GM21423 (cell line): ENCODE measurements at regions not wholly inside any gene's neighbourhood (a gene's known extent, or its start where the extent isn't known, plus 50 kb on each side); places are given as distances from the start of the nearest gene placed in this dataset.
"Not testable (repeated sequence)": the region's sequence is repeated elsewhere in the genome, so short reads cannot be mapped to it uniquely, and the experiment has no call there.

Experiments used
- ATAC-seq: cut with Tn5 transposase; IDR thresholded peaks from one replicate; pipeline ENCODE4 v1.9.1; 2021; ENCODE audit warnings: mild to moderate bottlenecking, moderate library complexity; ENCODE audit not compliant: unreplicated experiment

DNA sequence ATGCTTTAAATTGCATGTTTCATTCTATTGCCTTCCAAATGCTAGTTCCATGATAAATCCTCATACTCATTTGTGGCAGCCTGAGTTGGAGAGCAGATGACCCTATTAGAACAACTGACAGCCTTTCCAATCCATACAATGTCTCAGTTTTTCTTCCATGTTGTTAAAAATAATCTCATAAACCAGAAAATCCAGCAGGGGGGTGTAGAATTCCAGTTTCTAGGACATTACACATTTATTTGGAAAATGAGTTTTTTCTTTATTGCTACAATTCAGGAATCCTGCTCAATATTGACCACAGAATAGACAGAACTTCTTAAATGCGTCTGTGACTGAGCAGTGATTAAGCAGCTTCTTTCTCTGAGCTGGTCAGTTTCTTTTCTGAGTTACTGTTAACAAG is 174.2 kb upstream of the ATP10A start:
- no peak for ATAC-seq

DNA sequence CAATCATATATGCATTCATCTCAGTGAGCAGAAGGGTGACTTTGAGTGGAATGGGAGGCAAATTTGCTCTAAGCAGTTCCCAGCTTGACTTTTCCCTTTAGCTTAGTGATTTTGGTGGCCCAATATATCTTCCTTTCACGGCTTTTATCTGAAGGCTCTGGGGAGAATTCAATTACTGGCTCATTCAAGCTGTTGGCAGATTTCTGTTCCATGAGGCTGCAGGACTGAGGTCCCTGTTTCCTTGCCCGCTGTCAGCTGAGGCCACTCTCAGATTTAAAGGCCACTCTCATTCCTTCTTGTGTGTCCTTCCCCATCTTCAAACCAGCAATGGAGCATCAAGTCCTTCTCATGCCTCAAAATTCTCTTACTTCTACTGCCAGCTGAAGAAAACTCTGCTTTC is 170.4 kb upstream of the ATP10A start:
- no peak for ATAC-seq

DNA sequence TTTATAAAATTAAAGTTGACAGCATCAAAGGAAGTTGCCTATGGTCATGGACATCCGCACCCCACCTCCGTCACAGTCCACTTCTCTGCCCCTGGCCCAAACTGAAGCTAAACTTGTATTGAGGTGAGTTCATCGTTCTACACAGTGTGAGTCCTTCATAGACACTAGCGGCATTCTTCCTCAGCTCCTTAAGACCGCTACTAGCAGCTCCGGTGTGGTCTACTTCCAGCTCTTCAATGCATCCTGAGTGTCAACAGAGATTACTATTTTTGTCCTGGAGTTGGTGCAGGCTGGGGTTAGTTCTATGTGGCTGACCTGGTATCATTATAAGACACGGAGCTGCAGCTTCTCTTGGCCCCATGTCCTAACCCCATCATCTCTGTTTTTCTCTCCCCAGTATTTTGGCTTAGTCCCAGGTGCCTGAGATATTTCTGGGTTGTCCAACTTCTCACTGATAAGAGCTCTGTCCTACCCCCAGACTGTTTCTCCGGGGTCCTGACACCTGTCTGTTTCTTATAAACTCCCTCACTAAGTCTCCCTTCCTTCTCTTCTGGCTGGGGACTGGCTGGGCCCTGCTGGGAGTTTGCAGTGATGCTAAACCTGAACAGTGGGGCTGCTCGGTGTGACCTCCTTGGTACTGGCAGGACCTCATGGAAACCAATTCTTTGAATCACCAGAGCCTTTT is 169.2 kb upstream of the ATP10A start:
- no peak for ATAC-seq

DNA sequence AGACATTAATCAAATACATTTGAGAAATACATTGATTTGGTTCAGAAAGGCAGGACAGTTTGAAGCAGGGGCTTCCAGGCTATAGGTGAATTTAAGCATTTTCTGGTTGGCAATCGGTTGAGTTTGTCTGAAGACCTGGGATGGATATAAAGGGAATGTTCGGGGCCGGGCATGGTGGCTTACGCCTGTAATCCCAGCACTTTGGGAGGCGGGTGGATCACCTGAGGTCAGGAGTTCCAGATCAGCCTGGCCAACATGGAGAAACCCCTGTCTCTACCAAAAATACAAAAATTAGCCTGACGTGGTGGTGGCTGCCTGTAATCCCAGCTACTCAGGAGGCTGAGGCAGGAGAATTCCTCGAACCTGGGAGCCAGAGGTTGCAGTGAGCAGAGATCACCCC is 166.5 kb upstream of the ATP10A start:
- ATAC-seq = not testable (repeated sequence)

DNA sequence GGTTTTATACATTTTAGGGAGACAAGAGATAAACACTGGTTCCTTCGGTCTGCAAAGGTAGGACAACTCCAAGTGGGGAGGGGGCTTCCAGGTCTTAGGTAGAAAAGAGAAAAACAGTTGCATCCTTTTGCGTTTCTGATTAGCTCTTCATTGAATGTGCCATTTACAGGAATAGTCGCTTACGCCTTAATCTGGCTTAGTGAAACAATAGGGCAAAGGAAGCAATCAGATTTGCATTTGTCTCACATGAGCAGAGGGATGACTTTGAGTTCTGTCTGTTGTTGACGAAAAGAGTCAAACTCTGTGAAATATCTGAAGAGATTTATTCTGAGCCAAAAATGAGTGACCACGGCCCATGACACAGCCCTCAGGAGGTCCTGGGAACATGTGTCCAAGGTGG is 166.0 kb upstream of the ATP10A start:
- ATAC-seq = no peak

DNA sequence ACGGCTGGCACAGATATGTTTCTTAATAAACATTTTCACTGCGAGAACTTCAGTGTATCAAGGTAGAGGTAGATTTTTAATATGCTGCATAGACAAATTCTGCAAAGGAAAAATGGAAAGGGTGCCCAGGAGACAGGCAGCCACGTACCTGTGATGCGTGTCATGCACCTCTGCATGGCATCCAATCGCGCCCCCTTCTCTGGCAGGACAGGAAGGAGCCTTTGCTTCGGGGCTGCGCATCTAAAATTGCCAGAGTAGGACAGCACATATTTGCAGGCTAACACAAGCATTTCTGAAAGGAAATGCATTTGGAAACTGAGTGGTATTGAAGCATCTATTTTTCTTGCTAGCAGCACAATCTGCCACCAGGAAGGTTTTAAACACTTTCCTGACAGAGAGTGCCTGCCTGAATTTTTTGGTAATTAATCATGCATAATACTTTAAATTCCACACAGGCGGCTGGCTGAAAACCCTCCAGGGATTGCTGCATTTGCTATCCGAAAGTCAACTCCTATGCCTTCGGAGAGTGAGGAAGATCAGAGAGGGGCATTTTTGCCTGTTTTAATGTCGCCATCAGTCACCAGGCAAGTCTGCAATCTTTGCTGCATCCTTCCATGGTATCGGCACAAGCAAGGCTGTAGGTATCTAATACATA is 165.1 kb upstream of the ATP10A start:
- no peak for ATAC-seq

DNA sequence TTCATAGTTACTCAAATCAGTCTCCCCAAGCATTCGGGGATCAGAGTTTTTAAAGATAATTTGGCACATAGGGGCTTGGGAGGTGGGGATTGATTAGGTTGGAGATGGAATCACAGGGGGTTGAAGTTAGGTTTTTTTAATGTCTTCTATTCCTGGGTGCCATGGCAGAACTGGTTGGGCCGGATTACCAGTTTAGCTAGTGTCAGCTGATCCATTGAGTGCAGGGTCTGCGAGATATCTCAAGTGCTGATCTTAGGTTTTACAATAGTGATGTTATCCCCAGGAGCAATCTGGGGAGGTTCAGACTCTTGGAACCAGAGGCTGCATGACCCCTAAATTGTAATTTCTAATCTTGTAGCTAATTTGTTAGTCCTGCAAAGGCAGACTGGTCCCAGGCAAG is 163.5 kb upstream of the ATP10A start:
- ATAC-seq = not testable (repeated sequence)

DNA sequence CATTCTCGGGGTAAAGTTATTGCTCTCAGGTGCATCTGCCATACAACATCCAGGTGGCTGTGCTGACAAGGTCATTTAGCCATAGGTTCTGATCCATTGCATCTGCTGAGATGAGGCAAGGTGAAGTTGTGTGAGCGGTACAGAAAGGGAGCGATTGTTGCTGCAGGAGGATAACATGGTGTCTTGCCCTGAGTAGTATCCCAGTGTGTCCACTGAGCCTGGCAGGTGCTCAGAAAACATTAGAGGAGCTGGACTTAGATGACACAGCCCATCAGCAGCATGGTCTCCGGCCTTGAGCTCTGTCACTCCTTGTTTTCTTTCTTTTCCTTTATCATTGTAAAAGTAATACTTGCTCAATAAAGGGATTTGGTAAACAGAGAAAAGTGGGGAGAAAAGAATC is 161.1 kb upstream of the ATP10A start:
- no peak for ATAC-seq

DNA sequence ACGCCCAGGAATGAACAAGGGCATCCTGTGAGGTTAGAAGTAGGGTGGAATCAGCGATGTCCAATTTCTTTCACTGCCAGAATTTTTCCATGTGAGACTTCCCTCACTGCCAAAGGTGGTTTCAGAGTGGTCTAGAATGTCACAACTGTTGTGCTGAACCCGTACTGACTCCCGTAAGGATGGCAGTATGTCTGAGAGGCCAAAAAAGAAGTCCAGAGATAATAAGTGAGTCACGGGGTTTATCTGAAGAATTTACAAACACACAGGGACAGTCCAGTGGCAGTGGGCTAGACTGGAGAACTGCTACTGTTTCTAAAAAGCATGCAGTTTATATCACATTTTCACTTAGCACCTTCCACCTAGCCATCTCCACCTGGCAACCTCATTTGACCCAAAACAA is 160.6 kb upstream of the ATP10A start:
- ATAC-seq = no peak

DNA sequence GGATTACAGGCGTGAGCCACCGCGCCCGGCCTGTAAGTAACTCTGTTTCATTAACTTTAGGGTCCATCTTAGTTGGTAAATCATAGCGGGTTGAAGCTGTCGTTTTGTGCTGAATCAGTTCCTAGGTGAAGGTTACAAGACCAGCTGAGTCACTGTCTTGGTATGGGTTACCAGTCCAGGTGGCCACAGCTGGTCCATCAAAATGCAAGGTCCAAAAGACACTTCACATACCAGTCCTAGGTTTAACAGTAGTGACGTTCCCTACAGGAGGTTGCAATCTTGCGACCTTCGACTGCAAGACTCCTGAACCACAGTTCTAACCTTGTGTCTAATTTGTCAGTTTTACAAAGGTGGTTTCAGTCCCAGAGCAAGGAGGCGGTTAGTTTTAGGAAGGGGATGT is 160.1 kb upstream of the ATP10A start:
- no peak for ATAC-seq

DNA sequence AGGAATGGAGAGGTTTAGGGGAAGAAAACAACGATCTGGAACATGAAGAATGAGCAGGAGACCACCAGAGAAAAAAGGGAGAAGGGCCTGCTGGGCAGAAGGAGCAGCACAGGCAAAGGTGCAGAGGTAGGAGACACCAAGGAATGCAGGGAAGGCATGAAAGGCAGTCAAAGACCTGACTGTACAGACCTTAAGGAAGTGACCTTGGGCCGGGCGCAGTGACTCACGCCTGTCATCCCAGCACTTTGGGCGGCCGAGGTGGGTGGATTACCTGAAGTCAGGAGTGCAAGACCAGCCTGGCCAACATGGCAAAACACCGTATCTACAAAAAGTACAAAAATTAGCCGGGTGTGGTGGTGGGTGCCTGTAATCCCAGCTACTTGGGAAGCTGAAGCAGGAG is 157.7 kb upstream of the ATP10A start:
- no peak for ATAC-seq

DNA sequence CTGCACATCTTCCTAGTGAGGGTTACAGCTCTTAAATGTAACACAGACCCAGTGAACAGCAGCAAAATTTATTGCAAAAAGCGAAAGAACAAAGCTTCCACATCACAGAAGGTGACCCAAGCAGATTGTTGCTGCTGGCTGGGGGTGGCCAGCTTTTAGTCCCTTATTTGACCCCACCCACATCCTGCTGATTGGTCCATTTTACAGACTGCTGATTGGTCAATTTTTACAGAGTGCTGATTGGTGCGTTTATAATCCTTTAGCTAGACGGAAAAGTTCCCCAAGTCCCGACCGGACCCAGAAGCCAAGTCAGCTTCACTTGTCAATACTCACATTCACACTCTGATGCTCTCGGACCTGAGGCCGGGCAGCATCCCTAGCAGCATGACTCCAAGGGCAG is 154.5 kb upstream of the ATP10A start:
- ATAC-seq = no peak

DNA sequence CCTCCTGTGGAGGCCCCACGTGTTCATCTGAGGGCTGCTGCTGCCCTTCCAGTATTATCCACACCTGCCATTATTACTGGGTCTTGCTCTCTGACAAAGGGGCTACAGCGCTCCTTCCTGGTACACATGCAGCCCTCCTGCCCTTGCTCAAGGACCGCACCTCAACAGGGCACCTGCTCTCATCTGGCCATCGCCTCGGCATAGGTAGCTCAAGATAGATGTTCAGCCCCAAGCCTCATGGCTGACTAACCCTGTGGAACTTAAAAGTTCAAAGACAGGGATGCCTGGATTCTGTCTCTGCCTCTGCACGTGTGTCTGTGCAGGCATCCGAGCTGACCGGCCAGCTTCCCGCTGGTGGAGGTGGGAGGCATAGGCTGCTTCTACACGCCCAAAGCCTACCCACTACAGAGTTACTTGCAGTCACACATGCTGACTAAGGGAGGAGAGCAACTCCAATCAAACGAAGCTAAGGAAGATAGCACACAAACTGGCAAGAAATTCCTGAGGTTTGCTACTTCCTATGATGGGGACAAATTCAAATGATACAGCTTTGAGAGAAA is 152.5 kb upstream of the ATP10A start:
- no peak for ATAC-seq

DNA sequence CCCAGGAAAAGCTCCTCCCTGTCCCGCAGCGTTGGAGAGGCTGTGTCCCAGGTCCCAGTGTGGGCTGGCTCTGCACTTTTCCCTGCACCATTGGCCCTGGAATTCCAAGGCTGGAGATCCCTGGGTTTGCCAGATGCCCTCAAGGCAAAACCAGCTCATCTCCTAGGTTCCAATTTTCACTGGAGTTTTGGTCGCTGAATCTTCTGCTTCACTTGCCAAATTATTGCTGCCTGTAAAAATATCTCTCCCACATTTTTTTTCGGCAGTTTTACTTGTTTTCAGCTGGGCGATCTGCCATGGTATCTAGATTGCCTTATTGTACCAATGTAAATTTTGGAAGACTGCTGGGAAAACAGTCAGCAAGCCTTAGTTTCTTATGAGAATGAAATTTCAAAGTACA is 150.9 kb upstream of the ATP10A start:
- no peak for ATAC-seq

DNA sequence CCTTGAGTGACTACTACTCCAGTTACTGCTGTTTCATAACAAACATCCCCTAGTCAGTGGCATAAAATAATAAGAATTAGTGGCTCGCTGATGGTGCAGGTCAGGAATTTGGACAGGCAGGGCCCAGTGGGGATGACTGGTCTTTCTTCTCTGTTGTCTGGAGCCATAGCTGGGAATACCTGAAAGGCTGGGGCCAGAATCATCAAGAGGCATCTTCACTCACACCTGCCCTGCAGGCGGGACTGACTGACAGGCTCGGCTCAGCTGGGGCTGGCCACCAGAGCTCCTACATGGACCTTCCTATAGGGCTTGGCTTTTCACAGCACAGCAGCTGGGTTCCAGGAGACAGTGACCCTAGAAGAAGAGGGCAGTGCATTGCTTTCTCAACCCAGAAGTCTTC is 148.8 kb upstream of the ATP10A start:
- no peak for ATAC-seq

DNA sequence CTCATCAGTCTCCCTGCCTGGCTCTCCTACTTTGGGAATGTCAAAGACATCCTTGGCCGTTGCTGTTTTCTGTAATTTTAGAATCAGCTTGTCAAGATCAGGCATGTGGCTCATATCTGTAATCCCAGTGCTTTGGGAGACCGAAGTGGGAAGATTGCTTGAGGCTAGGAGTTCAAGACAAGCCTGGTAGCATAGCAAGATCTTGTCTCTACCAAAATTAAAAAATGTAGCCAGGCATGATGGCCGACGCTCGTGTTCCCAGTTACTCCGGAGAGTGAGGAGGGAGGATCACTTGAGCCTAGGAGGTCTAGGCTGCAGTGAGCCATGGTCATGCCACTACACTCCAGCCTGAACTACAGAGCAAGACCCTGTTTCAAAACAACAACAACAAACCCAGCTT is 144.0 kb upstream of the ATP10A start:
- ATAC-seq = no peak

DNA sequence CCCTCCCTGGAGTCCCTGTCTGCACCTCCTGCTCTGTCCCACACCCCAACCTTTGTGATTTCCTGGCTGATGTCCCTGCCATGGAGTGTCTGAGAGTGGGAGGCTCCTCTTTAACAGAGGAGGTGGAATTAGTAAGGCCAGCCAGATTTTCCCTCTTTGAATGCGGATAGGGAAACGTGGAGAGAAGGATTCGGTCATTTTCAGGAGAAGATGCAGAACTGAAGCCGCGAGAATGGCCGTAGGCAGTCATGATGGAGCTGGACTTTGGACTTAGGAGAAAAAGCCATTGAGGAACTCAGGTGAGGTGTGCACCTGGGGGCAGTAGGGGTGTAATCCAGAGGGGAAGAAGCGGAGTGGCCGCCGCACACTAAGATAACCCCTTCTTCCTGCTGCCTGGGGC is 138.1 kb upstream of the ATP10A start:
- no peak for ATAC-seq

DNA sequence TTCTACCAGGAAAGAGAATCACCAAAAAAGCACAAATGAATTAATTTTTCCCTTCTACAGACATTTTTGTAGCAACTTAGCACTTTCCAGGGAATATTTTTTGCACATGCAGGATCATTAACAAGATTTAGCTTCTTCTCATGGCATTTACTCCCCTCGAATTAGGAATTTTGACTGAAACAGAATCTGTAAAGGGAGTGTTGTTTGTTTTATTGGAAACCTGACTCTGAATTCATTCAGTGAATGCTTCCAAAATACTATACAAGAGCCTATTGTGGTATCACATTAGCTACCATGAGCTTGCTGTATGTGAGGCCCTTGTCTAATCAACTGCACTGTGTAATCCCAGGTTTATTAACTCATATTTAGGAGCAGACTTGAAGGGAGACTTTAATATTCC is 130.4 kb upstream of the ATP10A start:
- no peak for ATAC-seq

DNA sequence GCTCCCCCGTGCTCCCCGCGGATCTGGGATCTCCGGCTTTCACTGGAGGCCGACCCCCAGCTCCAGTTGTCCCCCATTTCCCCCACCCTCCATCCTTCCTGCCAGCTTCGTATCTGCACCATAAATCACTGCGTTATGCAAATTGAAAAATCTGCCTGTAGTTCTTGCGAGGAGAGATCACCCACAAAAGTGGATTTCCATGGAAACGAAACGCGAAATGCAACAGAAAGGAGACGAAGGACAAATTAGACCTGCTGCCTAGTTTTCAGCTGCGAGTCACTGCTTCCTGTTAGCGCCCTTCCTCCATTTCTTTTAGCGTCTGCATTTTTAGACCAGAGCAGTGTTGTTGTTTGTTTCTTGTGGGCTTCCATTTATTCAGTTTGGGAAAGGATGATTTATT is 127.1 kb upstream of the ATP10A start:
- no peak for ATAC-seq

DNA sequence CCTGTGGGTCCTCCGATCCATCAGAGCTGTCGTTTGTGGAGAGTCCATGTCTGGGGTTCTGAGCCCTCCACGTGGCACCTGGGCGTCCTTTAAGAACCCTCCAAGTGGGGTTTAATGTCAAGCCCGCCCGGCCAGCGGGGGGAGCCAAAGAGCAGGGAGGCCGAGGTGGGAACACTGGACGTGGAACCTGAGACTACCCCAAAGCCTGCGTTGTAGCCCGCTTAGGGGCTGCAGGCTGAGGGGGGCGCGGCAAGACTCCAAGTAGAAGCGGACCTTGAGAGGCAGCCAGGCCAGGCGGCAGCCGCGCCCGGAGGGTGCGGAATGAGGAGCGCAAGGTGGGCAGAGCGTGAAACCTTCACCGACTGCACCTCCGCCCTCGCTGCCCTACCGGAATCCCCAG is 126.2 kb upstream of the ATP10A start:
- no peak for ATAC-seq

DNA sequence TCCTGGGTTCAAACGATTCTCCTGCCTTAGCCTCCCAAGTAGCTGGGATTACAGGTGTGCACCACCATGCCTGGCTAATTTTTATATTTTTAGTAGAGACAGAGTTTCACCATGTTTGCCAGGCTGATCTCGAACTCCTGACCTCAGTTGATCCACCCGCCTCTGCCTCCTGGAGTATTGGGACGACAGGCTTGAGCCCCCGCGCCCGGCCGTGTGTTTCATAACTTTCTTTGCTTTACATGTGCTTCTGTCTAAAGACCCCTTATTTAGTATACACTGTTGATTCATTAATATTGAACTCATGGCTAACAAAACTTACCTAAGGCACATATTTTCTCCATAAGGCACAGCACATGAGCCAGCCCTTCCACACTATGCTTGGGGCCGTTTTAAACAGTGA is 125.6 kb upstream of the ATP10A start:
- ATAC-seq = not testable (repeated sequence)

DNA sequence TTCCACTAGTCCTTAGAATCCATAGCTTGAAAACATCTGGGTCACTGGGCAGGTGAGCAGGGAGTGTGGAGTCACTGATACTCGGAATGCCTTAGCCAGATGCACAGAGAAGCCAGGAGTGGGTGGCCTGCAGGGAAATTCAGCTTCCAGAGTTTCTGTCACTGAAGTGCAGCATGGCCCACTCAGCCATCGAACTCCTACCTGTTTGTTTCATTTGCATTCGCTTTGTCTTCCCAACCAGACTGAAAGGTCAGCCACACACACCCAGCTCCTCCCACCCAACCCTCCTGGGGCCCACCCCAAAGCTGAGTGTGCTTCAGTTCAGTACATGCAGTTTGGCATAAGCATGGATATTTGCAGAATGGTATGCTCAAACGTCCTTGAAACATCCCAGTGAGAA is 124.5 kb upstream of the ATP10A start:
- no peak for ATAC-seq

DNA sequence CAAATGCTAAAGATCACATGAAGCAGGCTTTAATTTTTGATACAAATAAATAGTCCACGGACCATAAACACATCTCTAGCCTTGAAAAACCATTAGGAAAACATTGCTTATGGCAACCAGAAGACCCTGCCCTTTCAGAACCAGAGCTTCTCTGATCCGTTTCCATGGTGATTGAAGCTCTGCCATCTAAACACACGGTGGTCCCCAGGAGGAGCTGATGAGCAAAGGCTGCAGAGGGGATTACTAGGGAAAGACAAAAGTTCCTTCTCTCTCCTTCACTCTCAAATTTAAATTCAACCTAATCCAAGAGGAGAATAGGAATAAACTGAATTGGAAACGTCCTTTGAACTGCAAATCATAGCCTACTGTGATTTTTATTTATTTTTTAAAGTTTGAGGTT is 122.0 kb upstream of the ATP10A start:
- ATAC-seq = no peak
